Lower leg skin (tissue), 3 donors: ENCODE measurements at regions not wholly inside any gene's neighbourhood (a gene's known extent, or its start where the extent isn't known, plus 50 kb on each side); places are given as distances from the start of the nearest gene placed in this dataset.
"Not testable (repeated sequence)": the region's sequence is repeated elsewhere in the genome, so short reads cannot be mapped to it uniquely, and the experiment has no call there.

Experiments
- POLR2A ChIP-seq, 2 donors: fragments of 450-650 bp; IDR thresholded peaks; one replicate each; pipeline ENCODE4 v1.6.1; 2016 to 2017; ENCODE audit warnings: antibody characterized with exemption in 2 of 2, mild to moderate bottlenecking in 1 of 2, moderate library complexity in 1 of 2
- TF ChIP-seq, protein P1 (sequence below), 3 donors: fragments of 450-650 bp; IDR thresholded peaks; one replicate each; pipeline ENCODE4 v1.5.1; 2016; ENCODE audit warnings: antibody characterized with exemption in 3 of 3, mild to moderate bottlenecking in 3 of 3, moderate library complexity in 2 of 3

DNA sequence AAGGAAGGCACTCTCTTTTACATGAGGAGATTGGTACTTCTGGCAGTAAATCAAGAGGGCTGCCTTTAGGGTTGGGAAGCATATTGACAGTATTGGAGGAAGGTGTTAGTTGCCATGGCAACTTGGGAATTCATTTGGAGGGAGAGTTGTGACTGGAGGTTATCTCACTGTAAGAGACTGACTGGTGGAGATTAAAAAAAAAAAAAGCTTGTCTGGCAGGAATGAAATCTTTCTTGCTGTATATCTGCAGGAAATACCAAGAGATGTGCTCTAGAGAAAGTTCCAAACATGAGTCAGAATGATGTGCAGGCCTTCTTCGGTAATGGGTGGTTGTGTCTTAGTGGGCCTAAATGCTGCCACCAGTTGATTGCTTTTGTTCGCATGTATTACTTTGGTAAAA lies 59.8 kb upstream of the FAM72C start:
- TF ChIP-seq, protein P1, sequence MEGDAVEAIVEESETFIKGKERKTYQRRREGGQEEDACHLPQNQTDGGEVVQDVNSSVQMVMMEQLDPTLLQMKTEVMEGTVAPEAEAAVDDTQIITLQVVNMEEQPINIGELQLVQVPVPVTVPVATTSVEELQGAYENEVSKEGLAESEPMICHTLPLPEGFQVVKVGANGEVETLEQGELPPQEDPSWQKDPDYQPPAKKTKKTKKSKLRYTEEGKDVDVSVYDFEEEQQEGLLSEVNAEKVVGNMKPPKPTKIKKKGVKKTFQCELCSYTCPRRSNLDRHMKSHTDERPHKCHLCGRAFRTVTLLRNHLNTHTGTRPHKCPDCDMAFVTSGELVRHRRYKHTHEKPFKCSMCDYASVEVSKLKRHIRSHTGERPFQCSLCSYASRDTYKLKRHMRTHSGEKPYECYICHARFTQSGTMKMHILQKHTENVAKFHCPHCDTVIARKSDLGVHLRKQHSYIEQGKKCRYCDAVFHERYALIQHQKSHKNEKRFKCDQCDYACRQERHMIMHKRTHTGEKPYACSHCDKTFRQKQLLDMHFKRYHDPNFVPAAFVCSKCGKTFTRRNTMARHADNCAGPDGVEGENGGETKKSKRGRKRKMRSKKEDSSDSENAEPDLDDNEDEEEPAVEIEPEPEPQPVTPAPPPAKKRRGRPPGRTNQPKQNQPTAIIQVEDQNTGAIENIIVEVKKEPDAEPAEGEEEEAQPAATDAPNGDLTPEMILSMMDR (IDR thresholded peaks at IDR 0.05) = not testable (repeated sequence)
- not testable (repeated sequence) for TF ChIP-seq POLR2A (IDR thresholded peaks at IDR 0.05)
